ENCODE measurements at regions not wholly inside any gene's neighbourhood (a gene's known extent, or its start where the extent isn't known, plus 50 kb on each side); places are given as distances from the start of the nearest gene placed in this dataset.

DNA sequence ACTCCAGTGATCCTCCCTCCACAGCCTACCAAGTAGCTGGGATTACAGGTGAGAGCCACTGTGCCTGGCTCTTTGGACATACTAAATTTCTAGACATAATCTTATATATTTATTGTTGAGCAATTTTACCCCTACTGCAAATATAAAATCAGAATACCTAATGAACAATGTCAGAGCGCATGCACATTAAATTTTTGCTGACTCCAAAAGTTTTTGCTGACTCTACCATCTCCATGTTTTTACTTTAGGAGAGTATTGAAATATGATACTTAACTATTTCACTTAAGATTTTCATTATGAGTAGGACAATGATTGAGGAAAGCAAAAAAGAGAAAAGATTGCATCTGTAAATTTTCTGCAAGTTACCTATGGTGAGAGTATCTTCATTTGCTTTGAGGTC, 402.3 kb downstream of the LRRC70 start:
- TF ChIP-seq GABPA (IDR thresholded peaks at IDR 0.05; ENCODE audit: borderline replicate concordance, insufficient read depth, low read length) (no peak), NRF1 (IDR thresholded peaks at IDR 0.05; ENCODE audit: low read depth, low read length) (no peak), PHF8 (conservative IDR thresholded peaks at IDR 0.05; ENCODE audit: low read depth, low read length) (no peak), JUND (IDR thresholded peaks at IDR 0.05; ENCODE audit: low read length) (no peak), HDAC6 (IDR thresholded peaks at IDR 0.05; ENCODE audit: low read depth, low read length) (no peak), SIN3A (conservative IDR thresholded peaks at IDR 0.05 in 1 of 2, IDR thresholded peaks at IDR 0.05 in 1 of 2; ENCODE audit: low read depth in 1 of 2, low read length in 2 of 2) (no peak), POLR2AphosphoS5 (IDR thresholded peaks at IDR 0.05; ENCODE audit: low read depth, low read length) (no peak), KDM5A (IDR thresholded peaks at IDR 0.05; ENCODE audit: low read length) (no peak), SIRT6 (IDR thresholded peaks at IDR 0.05; ENCODE audit: low read length) (no peak), CEBPB (IDR thresholded peaks at IDR 0.05; ENCODE audit: low read depth, low read length) (no peak)
- TF ChIP-seq, protein P1, sequence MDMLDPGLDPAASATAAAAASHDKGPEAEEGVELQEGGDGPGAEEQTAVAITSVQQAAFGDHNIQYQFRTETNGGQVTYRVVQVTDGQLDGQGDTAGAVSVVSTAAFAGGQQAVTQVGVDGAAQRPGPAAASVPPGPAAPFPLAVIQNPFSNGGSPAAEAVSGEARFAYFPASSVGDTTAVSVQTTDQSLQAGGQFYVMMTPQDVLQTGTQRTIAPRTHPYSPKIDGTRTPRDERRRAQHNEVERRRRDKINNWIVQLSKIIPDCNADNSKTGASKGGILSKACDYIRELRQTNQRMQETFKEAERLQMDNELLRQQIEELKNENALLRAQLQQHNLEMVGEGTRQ (IDR thresholded peaks at IDR 0.05; ENCODE audit: low read length) = no peak
- TF ChIP-seq, protein P2, sequence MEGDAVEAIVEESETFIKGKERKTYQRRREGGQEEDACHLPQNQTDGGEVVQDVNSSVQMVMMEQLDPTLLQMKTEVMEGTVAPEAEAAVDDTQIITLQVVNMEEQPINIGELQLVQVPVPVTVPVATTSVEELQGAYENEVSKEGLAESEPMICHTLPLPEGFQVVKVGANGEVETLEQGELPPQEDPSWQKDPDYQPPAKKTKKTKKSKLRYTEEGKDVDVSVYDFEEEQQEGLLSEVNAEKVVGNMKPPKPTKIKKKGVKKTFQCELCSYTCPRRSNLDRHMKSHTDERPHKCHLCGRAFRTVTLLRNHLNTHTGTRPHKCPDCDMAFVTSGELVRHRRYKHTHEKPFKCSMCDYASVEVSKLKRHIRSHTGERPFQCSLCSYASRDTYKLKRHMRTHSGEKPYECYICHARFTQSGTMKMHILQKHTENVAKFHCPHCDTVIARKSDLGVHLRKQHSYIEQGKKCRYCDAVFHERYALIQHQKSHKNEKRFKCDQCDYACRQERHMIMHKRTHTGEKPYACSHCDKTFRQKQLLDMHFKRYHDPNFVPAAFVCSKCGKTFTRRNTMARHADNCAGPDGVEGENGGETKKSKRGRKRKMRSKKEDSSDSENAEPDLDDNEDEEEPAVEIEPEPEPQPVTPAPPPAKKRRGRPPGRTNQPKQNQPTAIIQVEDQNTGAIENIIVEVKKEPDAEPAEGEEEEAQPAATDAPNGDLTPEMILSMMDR (IDR thresholded peaks at IDR 0.05; ENCODE audit: control extremely low read depth in 1 of 3, insufficient read depth in 1 of 3, low read depth in 1 of 3, low read length in 3 of 3) = no peak

Data from H1 (cell line).